ENCODE measurements at regions not wholly inside any gene's neighbourhood (a gene's known extent, or its start where the extent isn't known, plus 50 kb on each side); places are given as distances from the start of the nearest gene placed in this dataset.

DNA sequence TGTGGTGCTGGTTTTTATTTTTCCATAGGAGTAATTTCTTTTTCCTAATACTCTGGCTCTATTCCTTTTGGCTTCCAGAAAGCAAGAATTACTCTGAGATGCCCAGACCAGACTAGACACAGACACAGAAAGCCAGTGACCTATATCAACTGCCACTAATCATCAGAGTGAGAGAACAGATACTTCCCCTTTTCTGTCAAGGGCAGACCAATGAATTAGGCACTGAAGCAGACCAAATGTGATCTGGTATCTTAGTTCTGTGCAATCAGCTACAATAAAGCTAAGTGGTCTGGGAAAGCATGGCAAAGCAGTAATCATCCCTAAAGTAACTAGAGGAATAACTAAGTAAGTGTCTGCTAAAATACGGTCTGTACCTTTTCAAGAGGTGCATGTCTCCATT, 239.1 kb downstream of the ELAVL2 start:
- Mint-ChIP-seq H3K4me1 (ENCODE audit: low read depth) (peaks cover 22% of the 10 kb centered on the region), H3K9me3 (peaks cover 2% of the 10 kb centered on the region), H3K4me3 (no peak overlapping the region), H3K27ac (no peak overlapping the region), H3K27me3 (no peaks in the 10 kb centered on the region), H3K36me3 (no peaks in the 10 kb centered on the region)
- intact Hi-C loops (cut with micrococcal nuclease) = no loop called here
- CTCF ChIA-PET = no interaction called here
- POLR2A ChIA-PET = no interaction called here
- DNase-seq = no peak

GRCh38 chr9:23587433-23587832, 238.6 kb downstream of the ELAVL2 start:
- Mint-ChIP-seq H3K36me3 (no peaks in the 10 kb centered on the region), H3K9me3 (peaks cover 2% of the 10 kb centered on the region), H3K27me3 (no peaks in the 10 kb centered on the region), H3K4me3 (no peak overlapping the region), H3K4me1 (ENCODE audit: low read depth) (peaks cover 22% of the 10 kb centered on the region), H3K27ac (no peak overlapping the region)
- intact Hi-C loops (cut with micrococcal nuclease) = no loop called here
- CTCF ChIA-PET = no interaction called here
- DNase-seq = no peak
- POLR2A ChIA-PET = no interaction called here

- Mint-ChIP-seq H3K4me1 (ENCODE audit: low read depth) (peaks cover 22% of the 10 kb centered on the region), H3K36me3 (no peaks in the 10 kb centered on the region), H3K27ac (no peak overlapping the region), H3K27me3 (no peaks in the 10 kb centered on the region), H3K4me3 (no peak overlapping the region), H3K9me3 (peaks cover 2% of the 10 kb centered on the region)
- ChIA-PET POLR2A (no interaction called here), CTCF (no interaction called here)
- DNase-seq = no peak
- intact Hi-C loops (cut with micrococcal nuclease) = no loop called here
These were observed 238.1 kb downstream of the ELAVL2 start for GRCh38 chr9:23587903-23588302.

DNA sequence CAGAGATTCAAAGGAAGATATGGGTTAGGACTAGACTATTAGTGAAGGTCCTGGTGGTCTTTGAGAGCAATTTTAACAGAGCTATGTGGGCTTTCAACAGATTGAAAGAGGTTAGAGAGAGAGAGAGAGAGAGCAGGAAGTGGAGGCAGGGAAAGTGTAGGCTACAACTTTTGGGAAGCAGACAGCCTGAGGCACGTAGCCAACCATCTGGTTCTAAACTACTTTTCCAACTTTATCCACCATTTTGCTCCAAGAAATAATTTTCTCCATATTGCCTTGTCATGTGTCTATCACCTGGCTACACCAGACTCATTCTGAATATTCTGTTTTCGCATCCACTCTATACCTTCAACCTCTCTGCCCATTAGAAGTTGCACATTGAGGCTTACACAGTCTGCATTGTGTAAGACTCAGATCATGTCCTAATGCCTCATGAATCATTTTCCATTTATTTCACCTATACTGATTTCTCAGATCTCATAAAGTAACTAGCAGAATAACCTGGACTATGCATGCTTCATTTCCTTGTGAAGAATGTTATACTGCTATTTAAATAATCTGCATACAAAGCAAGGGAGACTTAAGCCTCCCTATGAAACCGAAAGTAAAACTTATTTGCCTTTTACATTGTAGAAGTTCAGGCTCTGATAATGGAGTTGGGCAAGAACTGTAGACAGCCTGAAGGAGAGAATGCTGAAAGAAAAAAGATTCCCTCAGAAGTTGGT, 235.6 kb downstream of the ELAVL2 start:
- Mint-ChIP-seq H3K27ac (no peak overlapping the region), H3K36me3 (no peaks in the 10 kb centered on the region), H3K4me3 (no peak overlapping the region), H3K4me1 (ENCODE audit: low read depth) (peaks cover 22% of the 10 kb centered on the region), H3K27me3 (no peaks in the 10 kb centered on the region), H3K9me3 (no peaks in the 10 kb centered on the region)
- ChIA-PET POLR2A (no interaction called here), CTCF (no interaction called here)
- intact Hi-C loops (cut with micrococcal nuclease) = no loop called here
- no peak for DNase-seq

- DNase-seq = no peak
- intact Hi-C loops (cut with micrococcal nuclease) = no loop called here
- no peaks in the 10 kb centered on the region for H3K9me3 Mint-ChIP-seq
- H3K27me3 Mint-ChIP-seq = no peaks in the 10 kb centered on the region
- ChIA-PET CTCF (no interaction called here), POLR2A (no interaction called here)
- no peaks in the 10 kb centered on the region for H3K36me3 Mint-ChIP-seq
- peaks cover 22% of the 10 kb centered on the region for H3K4me1 Mint-ChIP-seq (ENCODE audit: low read depth)
- no peak overlapping the region for H3K27ac Mint-ChIP-seq
- H3K4me3 Mint-ChIP-seq = no peak overlapping the region
These were observed 231.6 kb downstream of the ELAVL2 start for GRCh38 chr9:23594421-23594820.

- Mint-ChIP-seq H3K4me3 (no peak overlapping the region), H3K36me3 (no peaks in the 10 kb centered on the region), H3K4me1 (ENCODE audit: low read depth) (no peaks in the 10 kb centered on the region), H3K27ac (no peak overlapping the region), H3K27me3 (no peaks in the 10 kb centered on the region), H3K9me3 (no peaks in the 10 kb centered on the region)
- DNase-seq = no peak
- POLR2A ChIA-PET = no interaction called here
- CTCF ChIA-PET = no interaction called here
- intact Hi-C loops (cut with micrococcal nuclease) = no loop called here
These were observed 229.0 kb downstream of the ELAVL2 start for GRCh38 chr9:23596913-23597634.

- CTCF ChIA-PET = no interaction called here
- no peak for DNase-seq
- Mint-ChIP-seq H3K27ac (no peak overlapping the region), H3K9me3 (no peaks in the 10 kb centered on the region), H3K4me1 (ENCODE audit: low read depth) (no peaks in the 10 kb centered on the region), H3K36me3 (no peaks in the 10 kb centered on the region), H3K4me3 (no peak overlapping the region), H3K27me3 (no peaks in the 10 kb centered on the region)
- intact Hi-C loops (cut with micrococcal nuclease) = no loop called here
- POLR2A ChIA-PET = no interaction called here
These were observed 227.0 kb downstream of the ELAVL2 start for GRCh38 chr9:23598994-23599393.

GRCh38 chr9:23603311-23603710, 222.7 kb downstream of the ELAVL2 start:
- POLR2A ChIA-PET = no interaction called here
- H3K4me1 Mint-ChIP-seq (ENCODE audit: low read depth) = no peaks in the 10 kb centered on the region
- H3K4me3 Mint-ChIP-seq = no peak overlapping the region
- CTCF ChIA-PET = no interaction called here
- H3K27me3 Mint-ChIP-seq = no peaks in the 10 kb centered on the region
- DNase-seq = no peak
- no peaks in the 10 kb centered on the region for H3K36me3 Mint-ChIP-seq
- H3K27ac Mint-ChIP-seq = no peak overlapping the region
- no peaks in the 10 kb centered on the region for H3K9me3 Mint-ChIP-seq
- intact Hi-C loops (cut with micrococcal nuclease) = no loop called here

DNA sequence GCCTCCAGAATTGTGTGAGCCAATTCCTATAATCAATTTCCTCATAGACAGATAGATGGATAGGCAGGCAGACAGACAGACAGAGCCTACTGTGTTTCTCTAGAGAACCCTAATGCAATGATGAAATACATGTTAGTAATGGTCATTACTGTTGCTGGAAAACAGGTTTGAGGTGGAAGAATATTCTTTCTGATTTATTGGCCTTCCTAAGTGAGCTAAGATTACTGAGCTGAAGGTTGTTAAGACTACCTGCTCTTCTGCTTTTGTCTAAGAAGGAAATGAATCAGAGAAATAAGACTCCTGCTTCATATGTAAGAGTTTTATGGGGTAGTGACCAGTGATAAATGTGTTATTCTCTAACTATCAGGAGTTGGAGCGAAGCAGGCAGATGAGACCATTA, 219.9 kb downstream of the ELAVL2 start:
- ChIA-PET POLR2A (no interaction called here), CTCF (no interaction called here)
- intact Hi-C loops (cut with micrococcal nuclease) = no loop called here
- no peaks in the 10 kb centered on the region for H3K36me3 Mint-ChIP-seq
- no peak overlapping the region for H3K27ac Mint-ChIP-seq
- DNase-seq = no peak
- H3K27me3 Mint-ChIP-seq = no peaks in the 10 kb centered on the region
- H3K9me3 Mint-ChIP-seq = no peaks in the 10 kb centered on the region
- no peaks in the 10 kb centered on the region for H3K4me1 Mint-ChIP-seq (ENCODE audit: low read depth)
- no peak overlapping the region for H3K4me3 Mint-ChIP-seq

DNA sequence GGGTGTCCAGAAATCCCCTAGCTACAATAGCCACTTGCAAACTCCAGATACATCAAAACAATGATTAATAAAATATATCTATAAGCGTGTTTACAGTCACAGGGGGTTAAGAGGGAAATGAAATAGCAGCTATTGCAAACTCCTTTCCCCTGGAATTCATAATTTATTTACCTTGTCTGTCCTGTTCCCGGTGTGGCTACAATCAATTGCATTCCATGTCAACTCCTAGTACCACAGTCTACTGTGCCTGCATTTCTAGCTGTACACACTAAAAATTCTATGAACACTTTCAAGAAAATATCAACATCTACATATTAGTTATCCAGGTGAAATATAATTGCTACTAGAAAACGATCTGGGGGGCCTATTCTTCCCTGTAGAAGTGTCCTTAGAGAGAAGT, 217.6 kb downstream of the ELAVL2 start:
- ChIA-PET CTCF (no interaction called here), POLR2A (no interaction called here)
- Mint-ChIP-seq H3K4me1 (ENCODE audit: low read depth) (no peaks in the 10 kb centered on the region), H3K9me3 (no peaks in the 10 kb centered on the region), H3K36me3 (no peaks in the 10 kb centered on the region), H3K27ac (no peak overlapping the region), H3K27me3 (no peaks in the 10 kb centered on the region), H3K4me3 (no peak overlapping the region)
- DNase-seq = no peak
- intact Hi-C loops (cut with micrococcal nuclease) = no loop called here

GRCh38 chr9:23611869-23612268, 214.2 kb downstream of the ELAVL2 start:
- Mint-ChIP-seq H3K27me3 (no peaks in the 10 kb centered on the region), H3K4me3 (no peak overlapping the region), H3K36me3 (no peaks in the 10 kb centered on the region), H3K4me1 (ENCODE audit: low read depth) (no peaks in the 10 kb centered on the region), H3K27ac (no peak overlapping the region), H3K9me3 (no peaks in the 10 kb centered on the region)
- DNase-seq = no peak
- ChIA-PET POLR2A (no interaction called here), CTCF (no interaction called here)
- intact Hi-C loops (cut with micrococcal nuclease) = no loop called here

DNA sequence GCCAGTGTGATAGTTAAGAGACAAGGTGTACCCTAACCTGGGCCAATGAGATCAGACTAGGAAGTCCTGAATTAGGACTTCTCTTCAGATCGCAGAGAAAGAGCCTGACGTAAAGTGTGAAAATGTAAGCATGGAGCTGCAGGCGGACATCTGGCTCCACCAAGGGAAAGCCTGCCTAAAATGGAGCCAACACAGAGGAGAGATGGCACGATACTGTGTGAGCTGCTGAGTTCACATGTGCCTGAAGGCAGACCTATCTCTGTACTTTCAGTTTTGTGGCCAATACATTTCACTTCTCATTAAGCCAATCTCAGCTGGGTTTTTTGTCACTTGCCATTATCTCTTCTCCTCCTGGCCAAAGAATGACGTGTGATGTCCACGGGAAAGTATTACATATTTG, 210.5 kb downstream of the ELAVL2 start:
- H3K27me3 Mint-ChIP-seq = no peaks in the 10 kb centered on the region
- CTCF ChIA-PET = no interaction called here
- H3K36me3 Mint-ChIP-seq = no peaks in the 10 kb centered on the region
- POLR2A ChIA-PET = no interaction called here
- no peak for DNase-seq
- no peak overlapping the region for H3K27ac Mint-ChIP-seq
- H3K4me3 Mint-ChIP-seq = no peak overlapping the region
- no peaks in the 10 kb centered on the region for H3K9me3 Mint-ChIP-seq
- intact Hi-C loops (cut with micrococcal nuclease) = no loop called here
- no peaks in the 10 kb centered on the region for H3K4me1 Mint-ChIP-seq (ENCODE audit: low read depth)

GRCh38 chr9:23621188-23621587, 204.9 kb downstream of the ELAVL2 start:
- H3K9me3 Mint-ChIP-seq = peaks cover under 1% of the 10 kb centered on the region
- intact Hi-C loops (cut with micrococcal nuclease) = no loop called here
- DNase-seq = no peak
- ChIA-PET POLR2A (no interaction called here), CTCF (no interaction called here)
- no peaks in the 10 kb centered on the region for H3K27me3 Mint-ChIP-seq
- no peaks in the 10 kb centered on the region for H3K36me3 Mint-ChIP-seq
- no peak overlapping the region for H3K27ac Mint-ChIP-seq
- H3K4me1 Mint-ChIP-seq (ENCODE audit: low read depth) = no peaks in the 10 kb centered on the region
- H3K4me3 Mint-ChIP-seq = no peak overlapping the region

Measured in activated CD4-positive, alpha-beta memory T cell treated with anti-CD3 and anti-CD28 coated beads for 36 hours (primary cell).